HG02588 (cell line): ENCODE measurements at regions not wholly inside any gene's neighbourhood (a gene's known extent, or its start where the extent isn't known, plus 50 kb on each side); places are given as distances from the start of the nearest gene placed in this dataset.
"Not testable (repeated sequence)": the region's sequence is repeated elsewhere in the genome, so short reads cannot be mapped to it uniquely, and the experiment has no call there.

Source experiments
- ATAC-seq: cut with Tn5 transposase; IDR thresholded peaks from one replicate; pipeline ENCODE4 v1.9.1; 2021; ENCODE audit warnings: mild to moderate bottlenecking, moderate library complexity; ENCODE audit not compliant: unreplicated experiment

- ATAC-seq = no peak
Observed at GRCh38 chrX:148259990-148260389, 240.4 kb upstream of the AFF2 start.

- no peak for ATAC-seq
Observed at GRCh38 chrX:148265829-148266228, 234.6 kb upstream of the AFF2 start.

DNA sequence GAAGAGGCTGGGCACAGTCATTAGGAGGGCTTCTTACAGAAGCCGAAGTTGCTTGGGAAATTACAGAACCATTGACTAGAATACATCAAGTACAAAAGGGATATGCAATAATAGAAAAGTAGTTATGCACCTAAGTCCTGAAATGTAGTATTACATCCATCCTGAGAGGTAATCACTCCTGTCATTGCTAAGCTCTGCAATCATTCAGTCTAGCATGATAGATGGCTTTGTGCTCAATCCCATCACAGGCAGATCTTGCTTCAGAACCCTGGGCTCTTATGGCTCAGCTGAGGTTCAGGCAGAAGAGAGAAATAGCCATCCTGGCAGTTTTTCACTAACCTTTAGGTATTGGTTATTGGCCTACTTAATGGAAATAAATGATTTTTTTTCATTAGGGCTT, 231.7 kb upstream of the AFF2 start:
- no peak for ATAC-seq

GRCh38 chrX:148269513-148269912, 230.9 kb upstream of the AFF2 start:
- ATAC-seq = no peak

- no peak for ATAC-seq
Observed at GRCh38 chrX:148270499-148270898, 229.9 kb upstream of the AFF2 start.

GRCh38 chrX:148271263-148271662, 229.2 kb upstream of the AFF2 start:
- ATAC-seq = no peak

GRCh38 chrX:148281920-148282319, 218.5 kb upstream of the AFF2 start:
- ATAC-seq = no peak

DNA sequence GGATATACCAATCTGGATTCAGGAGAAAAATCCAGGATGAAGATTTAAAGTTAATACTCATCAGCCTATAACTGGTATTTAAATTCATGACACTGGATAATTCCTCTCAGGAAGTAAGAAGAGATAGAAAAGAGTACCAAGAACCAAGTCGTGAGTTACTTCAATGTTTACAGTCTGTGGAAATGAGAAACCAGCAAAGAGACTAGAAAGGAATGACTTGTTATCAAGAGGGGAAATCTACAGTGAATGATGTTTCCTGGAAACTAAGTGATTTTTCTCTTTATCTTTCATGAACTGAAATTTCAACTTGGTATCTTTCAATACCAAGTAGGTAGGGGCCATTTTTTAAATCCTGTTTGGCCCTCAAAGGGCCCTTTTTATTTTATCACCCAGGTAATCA, 217.9 kb upstream of the AFF2 start:
- ATAC-seq = no peak

- no peak for ATAC-seq
Observed at GRCh38 chrX:148284056-148284455, 216.4 kb upstream of the AFF2 start.

DNA sequence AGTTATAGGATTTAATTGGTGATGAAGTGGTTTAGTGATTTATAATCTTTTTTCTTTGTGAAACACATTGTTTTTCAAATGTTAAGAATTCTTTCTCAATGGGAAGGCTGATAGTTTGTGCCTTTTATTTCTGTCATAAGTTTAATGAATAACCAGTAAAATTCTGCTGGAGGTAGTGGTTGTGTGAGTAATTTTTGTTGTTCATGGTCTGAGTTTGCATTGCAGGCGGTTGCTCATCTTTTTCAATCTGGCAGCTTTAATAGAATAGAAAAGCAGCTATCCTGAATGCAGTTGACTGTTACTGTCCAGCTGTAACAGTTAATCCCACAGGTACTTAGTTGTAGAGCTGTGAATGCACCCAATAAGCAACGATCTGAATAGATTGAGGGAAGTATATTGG, 215.6 kb upstream of the AFF2 start:
- no peak for ATAC-seq

GRCh38 chrX:148288451-148288850, 212.0 kb upstream of the AFF2 start:
- no peak for ATAC-seq

DNA sequence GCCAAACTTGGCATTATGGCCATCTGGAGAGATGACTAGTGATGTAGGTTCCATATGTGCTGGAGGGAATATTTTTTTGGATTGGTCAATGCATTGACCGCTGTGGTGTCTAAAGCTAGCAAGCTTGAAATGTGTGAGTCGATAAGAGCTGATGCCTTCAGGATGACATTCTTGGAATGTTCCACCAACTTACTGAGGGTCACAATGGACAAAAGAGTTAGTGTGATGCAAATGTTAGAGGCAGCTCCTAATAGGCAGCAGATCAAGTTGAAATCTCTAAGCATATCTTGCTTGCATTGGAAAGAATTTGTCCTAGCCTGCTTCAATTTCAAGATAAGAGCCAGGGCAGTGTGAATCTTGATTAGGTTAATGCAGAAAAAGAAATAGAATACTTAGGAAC, 210.4 kb upstream of the AFF2 start:
- ATAC-seq = no peak

GRCh38 chrX:148290931-148291330, 209.5 kb upstream of the AFF2 start:
- ATAC-seq = no peak

- ATAC-seq = no peak
Observed at GRCh38 chrX:148298737-148299136, 201.7 kb upstream of the AFF2 start.

DNA sequence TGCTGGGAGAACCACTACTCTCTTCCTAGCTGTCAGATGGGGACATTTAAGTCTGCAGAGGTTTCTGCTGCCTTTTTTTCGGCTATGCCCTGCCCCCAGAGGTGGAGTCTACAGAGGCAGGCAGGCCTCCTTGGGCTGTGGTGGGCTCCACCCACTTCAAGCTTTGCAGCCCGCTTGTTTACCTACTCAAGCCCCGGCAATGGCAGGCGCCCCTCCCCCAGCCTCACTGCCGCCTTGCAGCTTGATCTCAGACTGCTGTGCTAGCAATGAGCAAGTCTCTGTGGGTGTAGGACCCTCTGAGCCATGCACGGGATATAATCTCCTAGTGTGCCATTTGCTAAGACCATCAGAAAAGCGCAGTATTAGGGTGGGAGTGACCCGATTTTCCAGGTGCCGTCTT, 195.2 kb upstream of the AFF2 start:
- ATAC-seq = not testable (repeated sequence)

DNA sequence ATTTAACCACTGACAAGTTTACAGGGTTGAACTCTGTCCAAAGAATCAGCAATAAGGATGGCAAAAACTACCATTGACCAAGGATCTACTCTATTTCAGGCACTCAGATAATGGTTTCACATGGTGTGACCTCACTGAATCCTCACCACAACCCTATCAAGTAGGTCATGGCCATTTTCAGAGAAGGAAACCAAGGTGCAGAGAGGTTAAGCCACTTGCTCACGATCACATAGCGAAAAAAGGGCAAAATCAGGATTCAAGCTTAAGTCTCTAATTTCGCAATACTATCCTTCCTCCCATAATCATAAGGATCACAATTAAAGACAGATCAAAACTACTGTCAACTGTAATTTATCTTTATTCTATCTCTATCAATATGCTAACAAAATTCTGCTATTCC, 191.0 kb upstream of the AFF2 start:
- no peak for ATAC-seq

DNA sequence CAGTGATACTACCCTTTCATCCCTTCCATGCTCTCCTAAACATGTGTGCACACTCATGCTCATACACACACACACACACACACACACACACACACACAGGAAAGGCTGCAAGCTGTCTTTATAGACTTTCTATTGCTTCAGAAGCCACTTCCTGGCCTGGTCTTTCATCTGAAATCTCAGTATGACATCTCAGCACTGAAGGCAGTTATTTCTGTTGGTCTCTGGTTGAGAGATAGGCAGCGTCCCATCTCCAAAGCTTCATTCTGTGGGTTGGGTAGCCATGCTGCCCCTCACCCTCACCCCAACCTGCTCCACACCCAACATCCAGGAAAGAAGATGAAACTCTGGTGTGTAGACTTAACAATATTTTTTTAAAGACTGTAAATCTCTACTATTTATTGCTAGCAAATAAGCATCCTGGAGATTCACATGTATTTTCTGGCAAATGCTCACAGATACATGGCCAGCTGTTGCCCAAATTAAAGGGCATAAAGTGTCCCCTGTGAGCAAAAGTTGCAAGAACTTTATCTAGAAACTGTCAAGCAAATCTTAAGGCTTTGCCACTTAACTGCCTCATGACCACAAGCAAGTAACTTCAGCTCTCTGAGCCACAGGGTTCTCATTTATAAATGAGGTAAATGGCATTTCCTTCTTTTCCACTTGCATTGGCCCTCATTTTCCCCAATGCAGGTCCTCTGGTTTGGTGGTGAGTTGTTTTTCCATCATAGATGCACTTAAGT, 189.8 kb upstream of the AFF2 start:
- ATAC-seq = no peak

GRCh38 chrX:148311544-148311943, 188.9 kb upstream of the AFF2 start:
- no peak for ATAC-seq

- ATAC-seq = no peak
Observed at GRCh38 chrX:148314876-148315275, 185.5 kb upstream of the AFF2 start.

DNA sequence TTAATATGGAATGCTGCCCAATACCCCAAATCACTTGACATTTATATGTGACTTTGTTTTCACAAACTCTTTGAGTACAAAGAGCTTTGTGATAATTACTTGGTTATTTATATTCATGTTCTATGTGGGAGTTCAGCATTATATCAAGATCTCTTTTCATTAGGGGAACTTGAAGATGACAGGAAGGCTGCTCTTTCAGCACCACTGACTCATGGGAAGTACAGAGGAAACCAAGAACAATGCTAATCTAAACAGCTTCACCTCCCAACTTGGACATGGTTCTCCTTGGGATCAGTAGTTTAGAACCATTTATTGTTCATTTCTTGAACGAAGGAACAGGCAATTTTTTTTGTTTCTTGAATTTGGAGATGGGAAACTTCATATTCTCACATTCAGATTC, 184.0 kb upstream of the AFF2 start:
- no peak for ATAC-seq

- no peak for ATAC-seq
Observed at GRCh38 chrX:148322906-148323305, 177.5 kb upstream of the AFF2 start.

GRCh38 chrX:148333989-148334388, 166.4 kb upstream of the AFF2 start:
- no peak for ATAC-seq

- ATAC-seq = no peak
Observed at GRCh38 chrX:148337873-148338272, 162.5 kb upstream of the AFF2 start.
